Tibial artery (tissue), 4 donors: ENCODE measurements at regions not wholly inside any gene's neighbourhood (a gene's known extent, or its start where the extent isn't known, plus 50 kb on each side); places are given as distances from the start of the nearest gene placed in this dataset.

ENCODE experiments used
- DNase-seq, 2 donors: peaks; one replicate each; pipeline ENCODE4 v3.0.0-alpha.2; 2019
- H3K27ac ChIP-seq, 2 donors: fragments of 200-600 bp; sonication (generic) in 1 of 2; 1 replicate in 1 of 2; 2 replicates in 1 of 2; pipeline ENCODE4 v1.5.1; 2018 to 2019; ENCODE audit warnings: mild to moderate bottlenecking in 1 of 2
- H3K27me3 ChIP-seq, 2 donors: fragments of 200-600 bp; sonication (generic) in 1 of 2; one replicate each; pipeline versions ENCODE4 v1.5.1 to v1.6.0; 2016 to 2019
- H3K36me3 ChIP-seq, 3 donors: fragments of 200-600 bp; sonication (generic) in 2 of 3; one replicate each; pipeline ENCODE4 v1.5.1; 2016 to 2019; ENCODE audit warnings: mild to moderate bottlenecking in 2 of 3
- H3K4me1 ChIP-seq, 4 donors: fragments of 200-600 bp; sonication (generic) in 2 of 4; 1 replicate in 3 of 4; 2 replicates in 1 of 4; pipeline ENCODE4 v1.5.1; 2016 to 2019
- H3K4me3 ChIP-seq, 2 donors: fragments of 200-600 bp; sonication (generic) in 1 of 2; 1 replicate in 1 of 2; 2 replicates in 1 of 2; pipeline ENCODE4 v1.5.1; 2018 to 2019; ENCODE audit warnings: mild to moderate bottlenecking in 2 of 2
- H3K9me3 ChIP-seq, 3 donors: fragments of 200-600 bp; sonication (generic) in 1 of 3; one replicate each; pipeline ENCODE4 v1.5.1; 2016 to 2019
- intact Hi-C: fragments of 100-400 bp; cut with DNase I; formaldehyde crosslinking; loops from one replicate; pipeline ENCODE4 v1.15.0; 2023; ENCODE audit warnings: low total_unique reads
- TF ChIP-seq, protein P1 (sequence below), 2 experiments: fragments of 200-600 bp in 1 of 2; fragments of 450-650 bp in 1 of 2; IDR thresholded peaks; one replicate each; pipeline ENCODE4 v1.5.1; 2017 to 2019; ENCODE audit warnings: antibody characterized with exemption in 2 of 2, mild to moderate bottlenecking in 1 of 2, moderate library complexity in 1 of 2

GRCh38 chr4:13289391-13289790 lies 194.7 kb downstream of the RAB28 start:
- Histone ChIP-seq H3K9me3 (no peaks in the 10 kb centered on the region), H3K4me1 (no peaks in the 10 kb centered on the region), H3K4me3 (no peak overlapping the region), H3K27me3 (no peaks in the 10 kb centered on the region), H3K36me3 (no peaks in the 10 kb centered on the region), H3K27ac (no peak overlapping the region)
- DNase-seq, result no peak
- TF ChIP-seq, protein P1, sequence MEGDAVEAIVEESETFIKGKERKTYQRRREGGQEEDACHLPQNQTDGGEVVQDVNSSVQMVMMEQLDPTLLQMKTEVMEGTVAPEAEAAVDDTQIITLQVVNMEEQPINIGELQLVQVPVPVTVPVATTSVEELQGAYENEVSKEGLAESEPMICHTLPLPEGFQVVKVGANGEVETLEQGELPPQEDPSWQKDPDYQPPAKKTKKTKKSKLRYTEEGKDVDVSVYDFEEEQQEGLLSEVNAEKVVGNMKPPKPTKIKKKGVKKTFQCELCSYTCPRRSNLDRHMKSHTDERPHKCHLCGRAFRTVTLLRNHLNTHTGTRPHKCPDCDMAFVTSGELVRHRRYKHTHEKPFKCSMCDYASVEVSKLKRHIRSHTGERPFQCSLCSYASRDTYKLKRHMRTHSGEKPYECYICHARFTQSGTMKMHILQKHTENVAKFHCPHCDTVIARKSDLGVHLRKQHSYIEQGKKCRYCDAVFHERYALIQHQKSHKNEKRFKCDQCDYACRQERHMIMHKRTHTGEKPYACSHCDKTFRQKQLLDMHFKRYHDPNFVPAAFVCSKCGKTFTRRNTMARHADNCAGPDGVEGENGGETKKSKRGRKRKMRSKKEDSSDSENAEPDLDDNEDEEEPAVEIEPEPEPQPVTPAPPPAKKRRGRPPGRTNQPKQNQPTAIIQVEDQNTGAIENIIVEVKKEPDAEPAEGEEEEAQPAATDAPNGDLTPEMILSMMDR (IDR thresholded peaks at IDR 0.05), result no peak
- intact Hi-C loops, result no loop called here

DNA sequence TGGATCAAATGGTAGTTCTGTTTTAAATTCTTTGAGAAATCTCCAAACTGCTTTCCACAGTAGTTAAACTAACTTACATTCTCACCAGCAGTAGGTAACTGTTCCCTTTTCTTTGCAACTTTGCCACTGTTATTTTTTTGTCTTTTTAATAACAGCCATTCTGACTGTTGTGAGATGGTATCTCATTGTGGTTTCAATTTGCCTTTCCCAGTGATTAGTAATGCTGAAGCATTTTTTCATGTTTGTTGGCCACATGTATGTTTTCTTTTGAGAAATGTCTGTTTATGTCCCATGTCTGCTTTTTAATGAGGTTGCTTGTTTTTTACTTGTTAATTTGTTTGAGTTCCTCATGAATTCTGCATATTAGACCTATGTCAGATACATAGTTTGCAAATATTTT lies 198.8 kb downstream of the RAB28 start:
- no peaks in the 10 kb centered on the region for H3K27me3 ChIP-seq
- H3K4me1 ChIP-seq, result no peaks in the 10 kb centered on the region

GRCh38 chr4:13284932-13285331 lies 199.2 kb downstream of the RAB28 start:
- no peak overlapping the region for H3K4me3 ChIP-seq
- intact Hi-C loops, result no loop called here
- no peaks in the 10 kb centered on the region for H3K9me3 ChIP-seq
- H3K27ac ChIP-seq, result no peak overlapping the region
- TF ChIP-seq, protein P1 (IDR thresholded peaks at IDR 0.05), result no peak
- H3K36me3 ChIP-seq, result no peaks in the 10 kb centered on the region
- DNase-seq, result no peak
- no peaks in the 10 kb centered on the region for H3K4me1 ChIP-seq
- H3K27me3 ChIP-seq, result no peaks in the 10 kb centered on the region

More for the DNA sequence above, 198.8 kb downstream of the RAB28 start:
- H3K9me3 ChIP-seq, result no peaks in the 10 kb centered on the region
- intact Hi-C loops, result no loop called here
- DNase-seq, result no peak
- H3K4me3 ChIP-seq, result no peak overlapping the region
- no peaks in the 10 kb centered on the region for H3K36me3 ChIP-seq
- H3K27ac ChIP-seq, result no peak overlapping the region
- TF ChIP-seq, protein P1 (IDR thresholded peaks at IDR 0.05), result no peak

DNA sequence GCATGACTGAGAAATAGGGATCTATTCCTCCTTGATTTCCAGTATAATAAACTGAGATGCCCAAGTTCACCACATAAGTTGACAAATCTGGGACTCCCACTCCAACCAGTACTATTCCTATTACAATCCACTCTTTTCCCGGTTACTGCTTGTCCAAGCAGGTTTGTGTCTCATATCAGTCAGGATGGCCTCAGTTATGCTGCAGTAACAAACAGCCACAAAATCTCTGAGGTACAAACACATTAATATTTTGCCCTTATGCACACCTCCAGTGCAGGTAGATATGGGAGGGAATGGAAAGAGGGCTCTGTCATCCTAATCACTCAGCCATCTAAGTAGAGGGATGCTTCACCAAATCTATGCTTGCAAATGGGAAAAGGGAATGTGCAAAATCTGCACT lies 207.8 kb downstream of the RAB28 start:
- intact Hi-C loops, result no loop called here
- H3K27me3 ChIP-seq, result no peaks in the 10 kb centered on the region
- no peaks in the 10 kb centered on the region for H3K36me3 ChIP-seq
- TF ChIP-seq, protein P1 (IDR thresholded peaks at IDR 0.05), result no peak
- H3K4me3 ChIP-seq, result no peak overlapping the region
- H3K4me1 ChIP-seq, result no peaks in the 10 kb centered on the region
- DNase-seq, result no peak
- H3K9me3 ChIP-seq, result peaks cover 0 to 35% (median 17%) of the 10 kb centered on the region in 3 donors
- no peak overlapping the region for H3K27ac ChIP-seq

DNA sequence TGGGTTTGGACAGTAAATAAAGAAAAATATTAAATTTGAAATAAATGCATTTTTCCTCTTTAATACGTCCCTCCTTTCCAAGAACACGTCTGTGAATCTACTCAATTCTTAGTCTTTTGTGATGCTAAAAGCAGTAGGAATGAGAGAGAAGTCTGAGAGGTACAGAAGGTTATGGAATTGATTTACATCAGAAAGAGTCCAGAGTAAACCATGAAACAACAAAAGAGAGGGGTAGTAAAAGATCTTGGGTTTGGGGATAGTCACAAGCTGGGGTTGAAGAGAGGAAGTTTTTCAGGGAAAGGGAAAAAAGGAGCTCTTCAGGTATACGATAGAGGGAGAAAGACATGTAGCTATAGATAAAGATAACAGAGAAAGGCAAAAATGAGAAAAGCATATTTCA lies 215.4 kb downstream of the RAB28 start:
- intact Hi-C loops, result no loop called here
- H3K9me3 ChIP-seq, result peaks cover 0 to 23% (median 9%) of the 10 kb centered on the region in 3 donors
- H3K4me1 ChIP-seq, result no peaks in the 10 kb centered on the region
- DNase-seq, result no peak
- no peak overlapping the region for H3K4me3 ChIP-seq
- no peaks in the 10 kb centered on the region for H3K36me3 ChIP-seq
- TF ChIP-seq, protein P1 (IDR thresholded peaks at IDR 0.05), result no peak
- no peaks in the 10 kb centered on the region for H3K27me3 ChIP-seq
- no peak overlapping the region for H3K27ac ChIP-seq

GRCh38 chr4:13268165-13268564 lies 216.0 kb downstream of the RAB28 start:
- Histone ChIP-seq H3K27ac (no peak overlapping the region), H3K4me3 (no peak overlapping the region), H3K27me3 (no peaks in the 10 kb centered on the region), H3K36me3 (no peaks in the 10 kb centered on the region), H3K4me1 (no peaks in the 10 kb centered on the region), H3K9me3 (peaks cover 0 to 18% (median 3%) of the 10 kb centered on the region in 3 donors)
- intact Hi-C loops, result no loop called here
- no peak for DNase-seq
- TF ChIP-seq, protein P1 (IDR thresholded peaks at IDR 0.05), result no peak
